GM21423 (cell line): ENCODE measurements at regions not wholly inside any gene's neighbourhood (a gene's known extent, or its start where the extent isn't known, plus 50 kb on each side); places are given as distances from the start of the nearest gene placed in this dataset.
A peak's percentile ranks its signal among the peaks of the same experiment; 100 is the strongest.
"Not testable (repeated sequence)": the region's sequence is repeated elsewhere in the genome, so short reads cannot be mapped to it uniquely, and the experiment has no call there.

Experiments used
- ATAC-seq: cut with Tn5 transposase; IDR thresholded peaks from one replicate; pipeline ENCODE4 v1.9.1; 2021; ENCODE audit warnings: mild to moderate bottlenecking, moderate library complexity; ENCODE audit not compliant: unreplicated experiment

DNA sequence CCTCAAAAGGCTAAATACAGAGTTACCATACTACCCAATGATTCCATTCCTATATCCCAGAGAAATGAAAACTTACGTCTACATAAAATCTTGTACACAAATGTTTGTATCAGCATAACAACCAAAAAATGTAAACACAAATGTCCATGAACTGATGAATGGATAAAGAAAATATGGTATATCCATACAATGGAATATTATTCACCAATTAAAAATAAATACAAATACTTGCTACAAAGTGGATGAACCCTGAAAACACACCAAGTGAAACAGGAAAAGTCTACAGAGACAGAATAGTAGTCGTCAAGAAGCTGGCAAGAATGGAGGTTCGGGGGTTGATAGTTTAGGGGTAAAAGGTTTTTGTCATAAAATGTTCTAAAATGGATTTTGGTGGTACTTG is 54.0 kb upstream of the ANKRD28 start:
- no peak for ATAC-seq

DNA sequence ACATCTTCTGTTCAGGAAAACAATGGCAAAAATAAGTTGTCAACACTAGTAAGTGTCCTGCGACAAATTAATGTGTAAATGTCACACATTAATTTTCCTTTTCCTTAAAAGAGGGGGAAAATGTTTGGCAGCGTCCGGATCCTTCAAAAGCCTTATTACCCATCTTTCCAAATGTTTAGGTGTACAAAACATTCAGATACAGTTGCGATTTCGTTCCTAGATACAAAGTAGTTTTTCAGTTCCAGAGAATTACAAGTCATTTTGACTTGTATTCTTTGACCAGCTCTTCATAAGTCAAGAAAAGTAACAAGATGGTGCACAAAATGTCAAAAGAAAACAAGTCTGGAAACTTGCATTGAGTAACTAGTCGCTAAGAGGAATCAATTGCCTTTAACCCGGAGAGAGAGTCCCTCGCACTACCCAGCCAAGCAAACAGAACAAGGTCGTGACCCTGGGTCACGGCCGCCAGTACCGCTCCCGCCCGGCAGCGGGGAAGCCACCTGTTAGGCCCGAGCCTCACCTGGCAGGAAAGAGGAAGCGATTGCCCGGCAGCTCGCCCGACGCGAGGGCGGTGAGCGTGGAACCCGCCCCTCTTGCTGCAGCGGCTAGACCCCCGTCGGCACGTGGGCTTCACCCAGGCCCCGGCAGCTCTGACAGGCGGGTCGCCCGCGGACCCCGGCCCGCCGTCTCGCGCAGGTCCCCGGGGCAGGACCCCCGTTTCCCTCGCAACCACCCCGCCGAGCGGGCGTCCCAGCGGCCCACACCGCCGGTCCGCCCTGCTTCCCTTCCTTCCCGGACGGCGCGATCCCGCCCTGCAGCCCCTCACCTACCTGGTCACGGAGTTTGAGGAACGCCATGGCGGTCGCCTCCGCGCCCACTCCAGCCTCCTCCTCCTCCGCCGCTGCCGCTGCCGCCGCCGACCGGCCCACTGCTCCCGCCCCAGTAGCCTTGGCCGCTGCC is 61.0 kb upstream of the ANKRD28 start:
- peak; percentile 62 for ATAC-seq

DNA sequence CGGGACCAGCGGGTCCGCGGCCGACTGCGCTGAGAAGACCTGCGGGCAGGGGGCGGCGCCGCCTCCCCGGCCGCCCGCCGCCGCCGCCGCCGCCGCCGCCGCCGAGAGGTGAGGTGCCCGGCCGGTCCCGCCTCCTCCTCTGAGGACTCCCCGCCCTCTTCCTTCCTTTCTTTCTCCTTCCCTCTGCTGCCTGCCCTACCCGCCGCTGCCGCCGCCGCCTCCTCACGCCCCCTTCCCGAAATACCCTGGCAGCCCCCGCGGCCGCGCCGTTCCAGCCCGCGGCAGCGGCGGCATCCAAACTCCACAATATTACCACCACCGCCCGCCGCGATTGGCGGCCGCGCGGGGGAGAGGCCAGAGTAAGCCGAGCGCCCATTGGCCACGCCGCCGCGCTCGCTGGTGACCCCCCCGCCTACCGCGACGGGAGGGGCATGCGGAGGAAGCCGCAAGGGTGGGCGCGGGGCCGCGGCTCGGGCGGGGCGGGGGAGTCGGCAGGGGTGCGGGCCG is 61.8 kb upstream of the ANKRD28 start:
- peak; percentile 77 for ATAC-seq

DNA sequence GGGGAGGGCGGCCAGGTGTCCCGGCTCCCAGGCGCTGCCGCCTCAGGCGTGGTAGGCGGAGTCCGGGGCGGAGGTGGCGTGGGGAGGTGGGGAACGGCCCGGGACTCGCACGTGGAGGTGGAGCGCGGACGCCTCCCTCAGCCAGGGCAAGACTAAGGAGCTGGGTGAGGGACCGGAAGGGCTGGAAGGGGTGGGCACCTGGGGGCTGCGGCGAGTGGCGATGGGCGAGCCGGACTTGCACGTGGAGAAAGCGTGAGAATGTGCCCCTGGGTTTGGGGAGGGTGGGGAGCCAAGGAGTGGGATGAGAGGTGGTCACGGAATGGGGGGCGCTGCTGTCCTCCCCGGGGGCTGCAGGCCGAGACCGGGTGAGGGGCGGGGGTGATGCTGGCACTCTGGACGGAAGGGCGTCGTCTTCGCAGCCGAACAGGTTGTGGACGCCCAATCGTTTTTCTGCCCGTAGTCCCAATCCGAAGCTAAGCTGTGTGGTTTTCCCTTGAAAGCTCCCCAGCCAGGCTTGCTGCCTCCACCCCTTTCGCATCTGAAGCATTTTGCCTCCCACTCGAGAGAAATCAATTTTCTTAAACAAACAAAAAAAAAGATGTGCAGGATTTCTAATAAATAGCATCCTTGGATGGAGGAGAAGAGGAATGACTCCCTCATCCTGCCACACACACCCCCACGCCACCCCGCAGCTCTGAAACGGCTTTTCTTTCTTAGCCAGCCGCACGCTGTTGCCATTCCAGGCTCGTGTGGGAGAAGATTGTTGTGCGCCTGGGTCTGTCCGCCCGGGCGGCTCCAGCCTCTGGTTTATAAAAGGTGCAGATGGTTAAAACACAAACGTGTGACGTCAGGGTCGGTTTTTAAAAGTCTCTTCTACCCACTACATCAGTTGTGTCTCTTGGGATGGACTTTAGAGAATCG is 62.5 kb upstream of the ANKRD28 start:
- peak; percentile 58 for ATAC-seq

DNA sequence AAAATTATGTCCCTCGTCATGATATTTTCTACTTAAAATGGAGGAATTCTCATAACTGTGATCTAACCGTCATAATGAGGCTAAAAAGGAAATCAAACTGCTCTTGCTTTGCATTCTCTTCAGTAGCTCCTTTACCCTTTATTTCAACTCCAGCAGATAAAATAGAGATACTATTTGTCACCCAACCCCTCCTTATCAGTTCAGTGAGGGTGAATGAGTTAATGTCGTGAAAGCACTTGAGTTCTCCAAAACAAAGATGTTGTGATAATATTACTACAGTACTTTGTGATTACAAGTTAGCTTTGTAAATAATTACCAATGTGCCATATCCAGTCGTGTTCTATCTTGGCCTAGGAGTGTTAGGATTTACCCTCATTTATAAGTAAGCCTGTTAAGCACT is 63.4 kb upstream of the ANKRD28 start:
- ATAC-seq = no peak

DNA sequence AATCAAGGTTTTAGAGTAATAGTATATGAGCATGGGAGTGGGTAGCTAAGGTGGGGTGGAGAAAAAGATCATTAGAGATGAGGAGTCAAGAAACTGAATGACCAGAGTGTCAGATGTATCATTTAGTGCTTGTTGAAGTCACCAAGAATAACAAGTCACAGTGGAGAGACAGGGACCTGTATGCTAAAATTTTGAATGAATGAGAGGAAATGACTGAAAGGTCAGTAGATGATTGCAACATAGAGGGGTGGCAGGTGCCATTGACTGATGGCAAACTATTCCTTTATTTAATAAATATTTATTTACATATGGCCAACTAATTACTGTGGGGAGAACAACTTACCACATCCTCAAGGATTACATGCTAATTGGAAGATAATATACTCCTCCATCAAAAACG is 75.0 kb upstream of the ANKRD28 start:
- no peak for ATAC-seq

DNA sequence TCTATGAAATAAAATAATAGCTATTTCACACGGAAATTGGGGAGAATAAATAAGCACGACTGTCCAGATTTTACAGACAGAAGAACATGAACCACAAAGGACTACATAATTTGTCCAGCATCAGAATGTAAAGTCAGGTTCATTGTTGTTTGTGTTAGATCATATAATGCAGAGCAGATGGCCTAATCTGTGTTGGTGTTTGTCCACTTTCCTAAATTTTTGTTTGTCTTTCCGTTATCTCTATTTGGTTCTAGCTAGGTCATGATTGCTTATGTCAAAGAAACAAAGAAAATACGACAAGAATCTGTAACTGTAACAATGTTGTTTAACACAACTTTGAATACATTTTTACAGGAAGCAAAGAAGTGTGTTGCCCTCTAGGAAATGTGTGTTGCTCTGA is 75.6 kb upstream of the ANKRD28 start:
- ATAC-seq = no peak

DNA sequence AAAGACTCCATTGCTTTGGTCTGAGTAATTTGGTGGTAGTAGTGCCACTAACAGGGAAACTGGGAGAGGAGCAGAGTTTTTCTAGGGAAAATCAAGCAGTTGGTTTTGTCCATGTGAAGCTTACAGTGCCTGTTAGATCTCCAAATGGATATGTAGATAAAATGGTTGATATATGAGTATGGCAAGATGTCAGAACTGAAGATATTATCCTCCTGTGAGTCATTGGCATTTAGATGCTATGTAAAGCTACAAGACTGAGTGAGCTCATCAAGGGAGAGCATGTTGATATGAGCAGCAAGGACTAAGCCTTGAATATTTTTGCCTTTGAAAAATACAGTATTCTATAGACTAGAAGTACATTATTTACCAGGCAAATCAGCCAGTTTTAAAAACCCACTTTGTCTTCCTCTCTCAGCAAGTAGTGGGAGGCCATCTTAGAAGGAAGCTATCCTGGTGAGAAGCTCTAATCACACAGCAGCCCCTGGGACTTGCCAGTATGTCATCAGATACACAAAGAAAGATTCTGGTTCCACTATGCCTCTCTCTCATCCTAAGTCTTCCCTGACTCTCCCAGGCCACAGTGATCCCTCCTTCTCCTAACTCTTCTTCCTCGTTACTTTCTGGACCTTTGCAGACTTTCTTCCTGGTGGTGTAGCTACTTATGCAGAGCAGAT is 77.4 kb upstream of the ANKRD28 start:
- ATAC-seq = no peak

DNA sequence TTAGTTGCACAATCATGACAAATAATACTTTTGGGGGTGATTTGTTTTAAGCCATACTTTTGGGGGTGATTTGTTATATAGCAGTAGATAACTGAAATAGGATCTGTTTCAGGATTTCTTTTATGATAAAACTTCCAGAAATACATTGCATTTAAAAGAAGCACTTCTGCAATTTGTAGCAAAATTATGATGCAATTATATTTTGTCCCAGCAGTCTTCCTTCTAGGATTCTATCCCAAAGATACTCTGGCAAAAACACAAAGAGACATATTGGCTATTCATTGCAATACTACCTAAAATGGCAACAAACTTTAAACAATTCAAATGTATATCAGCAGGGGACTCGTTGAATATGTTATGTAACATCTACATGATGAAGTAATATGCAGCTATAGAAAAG is 78.9 kb upstream of the ANKRD28 start:
- ATAC-seq = no peak

DNA sequence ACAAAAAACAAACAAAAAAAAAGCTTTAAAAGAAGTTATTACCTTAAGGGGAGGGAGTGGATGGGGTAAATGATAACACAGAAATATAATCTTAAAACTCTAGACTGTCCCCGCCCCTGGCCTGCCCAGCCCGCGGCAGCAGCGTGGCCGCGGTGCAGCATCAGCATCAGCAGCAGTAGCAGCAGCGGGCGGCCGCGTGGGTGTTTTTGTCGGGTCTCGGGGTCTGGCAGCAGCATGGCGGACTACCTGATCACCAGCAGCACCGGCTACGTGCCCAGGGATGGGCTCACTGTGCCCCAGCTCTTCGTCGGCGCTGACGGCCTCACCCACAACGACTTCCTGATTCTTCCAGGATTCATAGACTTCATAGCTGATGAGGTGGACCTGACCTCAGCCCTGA is 80.0 kb upstream of the ANKRD28 start:
- no peak for ATAC-seq

DNA sequence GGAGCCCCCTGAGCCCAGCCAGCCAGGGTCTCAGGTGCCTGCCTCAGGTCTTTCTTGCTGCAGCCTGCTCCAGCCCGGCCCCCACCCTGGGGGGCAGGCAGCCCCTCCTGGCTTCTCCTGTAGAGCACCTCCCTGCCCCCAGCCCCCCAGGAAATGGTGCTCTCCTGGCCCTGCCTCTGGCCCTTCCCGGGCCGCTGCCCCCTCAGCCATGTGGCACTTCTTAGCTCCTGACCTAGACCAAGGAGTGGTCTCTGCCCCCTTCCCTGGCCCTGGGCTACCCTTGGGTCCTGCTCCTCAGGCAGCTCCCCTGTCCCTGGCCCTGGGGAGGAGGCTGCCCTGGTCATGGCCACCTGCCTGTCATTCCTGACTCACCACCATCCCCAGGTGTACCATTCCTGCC is 82.0 kb upstream of the ANKRD28 start:
- not testable (repeated sequence) for ATAC-seq

DNA sequence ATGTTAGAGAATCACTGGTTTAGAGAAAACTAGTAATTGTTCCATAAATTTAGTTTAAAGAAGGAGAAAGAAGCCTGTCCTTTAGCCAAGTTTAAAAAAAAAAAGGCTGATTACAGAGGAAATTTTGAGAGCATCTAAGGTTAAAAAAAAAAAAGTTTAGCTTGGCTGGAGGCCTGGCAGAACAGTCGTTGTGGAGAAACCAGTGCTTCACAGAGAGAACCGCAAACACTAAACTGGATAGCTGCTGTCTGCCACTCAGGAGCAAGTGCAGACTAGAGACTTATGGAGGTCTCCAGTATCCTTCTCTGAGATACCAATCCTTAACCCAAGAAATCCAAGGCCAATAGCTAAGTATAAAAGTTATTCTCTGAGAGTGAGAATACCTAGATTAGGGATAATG is 84.8 kb upstream of the ANKRD28 start:
- ATAC-seq = no peak

DNA sequence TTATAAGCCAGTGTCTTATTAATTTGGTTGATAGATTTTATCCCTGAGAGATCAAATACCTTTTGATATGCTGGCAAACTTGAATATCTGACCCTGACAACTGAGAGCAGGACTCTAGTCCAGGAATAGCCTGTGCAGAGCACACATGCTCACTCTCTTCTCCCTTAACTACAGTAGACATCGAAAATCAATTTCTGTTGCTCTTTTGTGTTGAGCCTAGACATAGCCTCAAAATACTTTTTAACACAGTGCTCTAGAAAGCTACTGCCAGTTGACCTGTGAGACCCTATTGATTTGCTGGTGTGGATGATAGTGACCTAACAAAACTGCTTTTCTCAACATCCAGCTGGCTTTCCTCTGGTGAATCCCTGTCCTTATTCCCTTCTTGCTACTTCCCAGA is 86.4 kb upstream of the ANKRD28 start:
- no peak for ATAC-seq

DNA sequence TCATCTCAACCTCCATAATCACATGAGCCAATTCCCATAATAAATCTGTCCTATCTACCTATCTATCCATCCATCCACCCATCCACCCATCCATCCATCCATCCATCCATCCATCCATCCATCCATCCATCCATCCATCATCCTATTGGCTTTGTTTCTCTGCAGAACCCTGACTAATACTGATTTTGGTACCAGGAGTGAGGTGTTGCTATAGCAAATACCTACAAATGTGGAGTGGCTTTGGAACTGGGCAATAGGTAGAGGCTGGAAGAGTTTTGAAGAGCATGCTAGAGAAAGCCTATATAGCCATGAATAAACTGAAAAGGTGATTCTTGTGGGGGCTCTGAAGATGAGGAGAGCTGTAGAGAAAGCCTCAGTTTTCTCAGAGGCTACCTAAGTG is 88.7 kb upstream of the ANKRD28 start:
- no peak for ATAC-seq

DNA sequence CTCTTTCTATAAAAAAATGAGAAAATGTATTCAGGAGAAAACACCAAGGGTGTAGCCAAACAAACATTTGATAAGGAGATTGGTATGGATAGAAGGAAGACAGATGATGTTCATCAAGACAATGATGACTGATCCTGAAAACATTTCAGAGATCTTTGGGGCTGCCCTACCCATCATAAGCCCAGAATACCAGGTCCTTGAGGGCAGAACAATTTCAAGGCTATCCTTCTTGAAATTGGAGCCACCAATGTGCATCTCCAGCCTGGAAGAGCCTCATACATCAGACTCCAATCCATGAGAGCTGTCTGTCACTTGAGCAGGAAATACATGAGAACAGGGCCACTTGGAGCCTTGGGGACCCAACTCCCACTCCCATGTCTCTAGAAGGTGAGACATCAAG is 89.5 kb upstream of the ANKRD28 start:
- ATAC-seq = no peak

DNA sequence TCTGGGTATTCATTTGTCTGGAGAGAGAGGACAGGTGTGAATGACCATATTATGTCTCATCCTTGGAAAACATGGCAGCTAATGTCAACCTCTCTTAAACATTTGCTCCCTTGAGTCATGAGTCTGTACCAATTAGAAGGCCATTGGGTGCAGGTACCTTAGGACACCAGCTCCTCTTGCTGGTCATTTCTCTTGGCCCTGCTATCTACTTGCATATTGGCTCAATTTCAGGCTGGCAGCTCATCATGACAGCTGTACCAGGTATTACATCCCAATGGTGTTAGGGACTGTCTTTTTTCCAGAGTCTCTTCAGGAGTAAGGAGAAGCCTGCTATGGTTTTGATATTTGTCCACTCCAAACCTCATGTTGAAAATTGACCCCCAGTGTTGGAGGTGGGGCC is 92.2 kb upstream of the ANKRD28 start:
- ATAC-seq = no peak

DNA sequence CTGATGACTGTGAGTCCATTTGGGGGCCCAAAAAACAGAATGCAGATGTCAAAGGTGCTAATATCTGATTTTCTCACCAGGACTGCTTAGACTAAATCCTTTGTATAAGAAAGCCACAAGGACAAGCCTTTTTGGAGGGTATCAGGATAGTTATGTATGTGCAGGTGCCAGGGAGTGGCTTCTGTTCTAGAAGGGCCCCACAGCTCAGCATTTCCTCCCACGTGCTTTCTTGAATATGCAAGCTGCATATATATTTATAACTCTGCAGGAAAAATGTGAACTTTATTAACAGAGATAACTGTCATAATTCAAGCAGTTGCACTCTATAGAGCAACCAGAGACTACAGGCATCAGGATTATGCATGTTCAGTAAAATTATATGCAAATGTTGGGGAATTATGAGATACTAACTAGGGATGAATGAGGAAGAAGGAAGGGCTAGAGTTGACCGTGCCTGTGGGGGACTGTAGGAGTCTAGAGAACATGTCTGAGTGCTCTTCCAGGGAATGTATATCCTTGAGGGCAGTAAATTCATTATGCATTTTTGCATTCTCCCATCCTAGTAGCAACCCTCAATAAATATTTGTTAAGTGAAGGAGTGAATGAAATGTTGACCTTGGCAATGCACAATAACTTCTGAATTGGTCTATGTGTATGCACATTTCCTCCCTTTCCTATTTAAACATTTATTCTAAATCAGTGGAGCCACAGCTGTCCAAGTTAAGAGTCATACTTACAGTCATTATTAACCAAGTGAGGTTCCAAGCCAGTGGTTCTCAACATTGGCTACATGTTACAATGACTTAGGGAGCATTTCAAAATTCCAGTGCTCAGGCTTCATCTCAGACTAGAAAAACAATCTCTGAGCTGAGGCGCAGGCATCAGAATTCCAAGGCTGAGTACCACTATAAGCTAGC is 94.8 kb upstream of the ANKRD28 start:
- ATAC-seq = no peak

DNA sequence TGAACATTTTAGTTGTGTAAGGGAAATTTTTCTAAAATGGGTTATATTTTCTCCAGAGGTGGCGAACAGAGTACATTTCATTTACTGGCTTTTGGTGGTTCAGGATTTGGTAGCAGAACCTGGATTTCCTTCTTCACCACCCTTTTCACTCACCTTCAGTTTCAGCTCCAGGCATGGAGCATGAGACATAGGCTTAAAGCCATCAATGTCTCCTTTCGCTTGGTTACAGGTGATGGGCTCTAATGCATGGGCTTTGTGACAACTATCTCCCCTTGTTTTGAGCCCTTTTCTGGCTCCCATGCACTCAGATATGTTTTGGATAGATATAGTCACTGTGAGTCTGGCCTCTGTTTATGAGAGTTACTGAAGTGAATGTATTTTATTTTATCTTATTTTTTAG is 96.6 kb upstream of the ANKRD28 start:
- ATAC-seq = no peak

DNA sequence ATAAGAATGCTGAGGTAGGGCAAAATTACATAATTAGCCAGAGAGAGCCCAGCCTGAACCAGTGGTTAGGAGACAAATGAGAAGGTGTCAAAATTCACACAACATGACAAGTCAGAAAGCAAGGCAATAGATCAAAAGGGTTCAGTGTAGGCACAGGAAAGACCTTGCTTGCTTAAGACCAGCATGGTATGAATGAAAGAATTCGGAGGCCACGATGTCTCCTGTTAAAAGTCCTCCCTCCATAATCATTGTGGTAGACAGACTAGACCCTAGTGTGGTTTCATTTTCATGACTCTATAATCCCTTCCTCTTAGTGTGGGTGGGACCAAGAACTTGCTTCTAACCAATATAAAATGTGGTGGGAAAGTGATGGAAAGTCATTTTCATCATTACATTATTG is 98.7 kb upstream of the ANKRD28 start:
- no peak for ATAC-seq

DNA sequence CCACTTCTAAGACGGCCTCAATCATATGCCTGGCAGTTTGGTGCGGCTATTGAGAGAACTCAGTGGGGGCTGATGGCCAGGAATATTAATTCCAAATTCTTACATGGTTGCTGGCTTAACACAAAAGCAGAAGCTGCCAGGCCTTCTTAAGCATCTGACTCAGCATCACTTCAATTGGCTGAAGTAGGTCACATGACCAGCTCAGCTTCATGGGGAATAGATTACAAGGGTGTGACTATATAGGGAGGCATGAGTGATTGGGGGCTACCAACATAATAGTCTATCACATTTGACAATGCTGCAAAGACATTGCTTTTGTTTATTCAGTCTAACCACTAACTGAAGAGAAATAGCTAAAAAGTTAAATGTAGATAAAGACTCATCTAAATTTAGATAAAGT is 101.6 kb upstream of the ANKRD28 start:
- ATAC-seq = no peak
